ENCODE measurements at regions not wholly inside any gene's neighbourhood (a gene's known extent, or its start where the extent isn't known, plus 50 kb on each side); places are given as distances from the start of the nearest gene placed in this dataset.

DNA sequence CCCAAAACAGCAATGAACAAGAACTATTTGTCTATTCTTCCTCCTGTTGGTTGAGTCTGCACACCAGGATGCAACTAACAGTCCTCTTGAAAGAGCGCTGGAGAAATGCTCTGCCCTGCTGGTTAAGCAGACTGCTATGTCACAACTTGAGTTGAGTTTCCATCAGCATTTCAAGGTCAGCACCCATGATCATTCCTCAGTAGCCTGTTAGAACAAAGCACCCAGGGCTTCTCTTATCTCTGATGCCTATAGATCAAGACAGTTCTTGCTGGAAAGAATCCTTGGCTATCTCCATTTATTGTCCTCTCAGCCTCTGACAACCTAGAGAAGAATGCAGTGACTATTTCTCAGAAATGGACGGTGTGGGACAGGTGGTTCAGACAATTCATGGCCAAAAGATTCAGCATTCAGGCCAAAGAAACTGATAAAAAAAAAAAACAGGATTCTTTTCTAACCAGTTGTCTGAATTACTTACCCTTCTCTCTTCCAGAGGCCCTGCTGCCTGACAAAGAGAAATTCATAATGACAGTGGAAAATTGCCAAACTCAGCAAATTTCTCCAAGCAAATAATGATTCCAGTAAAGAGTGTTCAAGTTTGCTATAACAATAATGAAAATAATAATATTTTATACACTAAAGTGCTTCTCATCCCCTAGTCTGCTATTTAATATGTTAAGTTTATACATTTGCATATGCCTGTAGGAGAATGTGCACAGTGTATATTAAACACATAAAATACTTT, 306.7 kb downstream of the EMP1 start:
- TF ChIP-seq CTCF (IDR thresholded peaks at IDR 0.05): no peak
- no peak for TF ChIP-seq POLR2A (IDR thresholded peaks at IDR 0.05)
